Endometrium (tissue), 2 donors: ENCODE measurements at regions not wholly inside any gene's neighbourhood (a gene's known extent, or its start where the extent isn't known, plus 50 kb on each side); places are given as distances from the start of the nearest gene placed in this dataset.

Experiments used
- FAIRE-seq: peaks from 2 replicates; lab custom pipeline; 2012; peaks lifted over from hg19 to GRCh38; lab: Jason Lieb, UNC
- donor health status: control.
- donor health status: control.

- FAIRE-seq: no peak
Measured at GRCh38 chr1:184322253-184322652, 64.6 kb upstream of the C1orf21 start.

GRCh38 chr1:184324972-184325371 is 61.9 kb upstream of the C1orf21 start:
- FAIRE-seq: no peak

- no peak for FAIRE-seq
Measured at GRCh38 chr1:184326278-184326677, 60.6 kb upstream of the C1orf21 start.

GRCh38 chr1:184329245-184329953 is 57.4 kb upstream of the C1orf21 start:
- no peak for FAIRE-seq

GRCh38 chr1:184329962-184330868 is 56.6 kb upstream of the C1orf21 start:
- FAIRE-seq: no peak

- no peak for FAIRE-seq
Measured at GRCh38 chr1:184330875-184331274, 56.0 kb upstream of the C1orf21 start.
